ENCODE measurements at regions not wholly inside any gene's neighbourhood (a gene's known extent, or its start where the extent isn't known, plus 50 kb on each side); places are given as distances from the start of the nearest gene placed in this dataset.

DNA sequence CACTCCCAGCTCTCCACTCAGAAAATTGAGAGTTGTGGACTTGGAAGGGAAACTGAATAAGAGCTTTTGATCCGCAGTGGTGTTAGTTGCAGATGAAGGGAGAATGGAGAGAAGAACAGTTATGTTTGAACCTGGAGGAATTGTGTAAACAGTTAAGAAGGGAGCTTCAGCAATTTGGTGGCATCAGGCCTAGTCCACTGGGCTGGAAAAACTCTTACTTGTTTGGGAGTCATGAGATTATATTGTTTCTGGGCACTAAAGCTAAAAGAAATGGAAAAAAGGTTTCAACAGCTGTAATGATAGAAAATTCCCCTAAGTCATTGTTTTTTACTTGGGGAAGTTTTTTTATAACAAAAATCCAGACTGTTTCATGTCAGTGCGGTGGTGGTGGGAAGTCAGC, 256.1 kb upstream of the C1orf87 start:
- Histone ChIP-seq H3K4me3 (no peak overlapping the region), H3K27ac (no peak overlapping the region), H3K4me1 (ENCODE audit: low read depth) (no peaks in the 10 kb centered on the region), H3K9me3 (ENCODE audit: low read depth) (no peaks in the 10 kb centered on the region), H3K27me3 (no peaks in the 10 kb centered on the region), H3K36me3 (no peaks in the 10 kb centered on the region)
- TF ChIP-seq, protein P1, sequence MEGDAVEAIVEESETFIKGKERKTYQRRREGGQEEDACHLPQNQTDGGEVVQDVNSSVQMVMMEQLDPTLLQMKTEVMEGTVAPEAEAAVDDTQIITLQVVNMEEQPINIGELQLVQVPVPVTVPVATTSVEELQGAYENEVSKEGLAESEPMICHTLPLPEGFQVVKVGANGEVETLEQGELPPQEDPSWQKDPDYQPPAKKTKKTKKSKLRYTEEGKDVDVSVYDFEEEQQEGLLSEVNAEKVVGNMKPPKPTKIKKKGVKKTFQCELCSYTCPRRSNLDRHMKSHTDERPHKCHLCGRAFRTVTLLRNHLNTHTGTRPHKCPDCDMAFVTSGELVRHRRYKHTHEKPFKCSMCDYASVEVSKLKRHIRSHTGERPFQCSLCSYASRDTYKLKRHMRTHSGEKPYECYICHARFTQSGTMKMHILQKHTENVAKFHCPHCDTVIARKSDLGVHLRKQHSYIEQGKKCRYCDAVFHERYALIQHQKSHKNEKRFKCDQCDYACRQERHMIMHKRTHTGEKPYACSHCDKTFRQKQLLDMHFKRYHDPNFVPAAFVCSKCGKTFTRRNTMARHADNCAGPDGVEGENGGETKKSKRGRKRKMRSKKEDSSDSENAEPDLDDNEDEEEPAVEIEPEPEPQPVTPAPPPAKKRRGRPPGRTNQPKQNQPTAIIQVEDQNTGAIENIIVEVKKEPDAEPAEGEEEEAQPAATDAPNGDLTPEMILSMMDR (IDR thresholded peaks at IDR 0.05; ENCODE audit: low read depth, low read length): no peak
- DNase-seq (ENCODE audit: low read depth in 1 of 2, low spot score in 1 of 2): no peak

DNA sequence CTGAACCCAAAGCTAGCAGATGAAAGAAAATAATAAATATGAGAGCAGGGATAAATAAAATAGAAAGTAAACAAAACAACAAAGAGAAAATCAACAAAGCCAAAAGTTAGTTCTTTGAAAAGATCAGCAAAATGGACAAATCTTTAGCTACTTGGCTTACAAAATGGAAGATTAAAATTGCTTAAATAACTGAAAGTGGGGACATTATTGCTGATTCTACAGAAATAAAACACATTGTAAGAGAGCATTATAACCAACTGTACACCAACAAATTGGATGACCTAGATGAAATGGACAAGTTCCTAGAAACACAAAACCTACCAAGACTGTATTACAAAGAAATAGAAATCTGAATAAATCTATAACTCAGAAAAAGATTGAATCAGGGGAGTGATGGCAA, 238.3 kb upstream of the C1orf87 start:
- Histone ChIP-seq H3K9me3 (ENCODE audit: low read depth) (no peaks in the 10 kb centered on the region), H3K4me1 (ENCODE audit: low read depth) (no peaks in the 10 kb centered on the region), H3K36me3 (no peaks in the 10 kb centered on the region), H3K27ac (no peak overlapping the region), H3K4me3 (no peak overlapping the region), H3K27me3 (no peaks in the 10 kb centered on the region)
- no peak for DNase-seq (ENCODE audit: low read depth in 1 of 2, low spot score in 1 of 2)
- TF ChIP-seq, protein P1 (IDR thresholded peaks at IDR 0.05; ENCODE audit: low read depth, low read length): no peak

DNA sequence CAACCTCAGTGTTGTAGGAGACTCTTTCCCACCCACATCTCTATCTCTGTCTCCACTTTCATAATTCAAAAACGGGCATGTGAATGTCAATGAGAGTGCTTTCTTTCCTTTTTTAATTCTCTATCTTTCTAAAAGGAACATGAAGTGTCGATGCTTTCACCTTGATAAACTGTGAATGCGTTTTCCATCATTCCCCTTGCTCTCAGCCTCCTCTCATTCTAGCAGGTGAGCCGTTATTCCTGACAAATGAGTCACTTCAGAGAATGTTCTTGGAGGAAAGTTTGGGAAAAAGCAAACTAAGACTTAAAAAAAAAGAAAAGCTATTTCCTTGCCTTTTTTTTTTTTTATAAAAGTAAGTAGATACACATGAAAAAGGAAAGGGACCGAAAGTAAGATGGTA, 226.0 kb upstream of the C1orf87 start:
- no peaks in the 10 kb centered on the region for H3K9me3 ChIP-seq (ENCODE audit: low read depth)
- no peak overlapping the region for H3K27ac ChIP-seq
- no peak overlapping the region for H3K4me3 ChIP-seq
- no peaks in the 10 kb centered on the region for H3K36me3 ChIP-seq
- H3K27me3 ChIP-seq: no peaks in the 10 kb centered on the region
- TF ChIP-seq, protein P1 (IDR thresholded peaks at IDR 0.05; ENCODE audit: low read depth, low read length): no peak
- DNase-seq (ENCODE audit: low read depth in 1 of 2, low spot score in 1 of 2): no peak
- H3K4me1 ChIP-seq (ENCODE audit: low read depth): no peaks in the 10 kb centered on the region

DNA sequence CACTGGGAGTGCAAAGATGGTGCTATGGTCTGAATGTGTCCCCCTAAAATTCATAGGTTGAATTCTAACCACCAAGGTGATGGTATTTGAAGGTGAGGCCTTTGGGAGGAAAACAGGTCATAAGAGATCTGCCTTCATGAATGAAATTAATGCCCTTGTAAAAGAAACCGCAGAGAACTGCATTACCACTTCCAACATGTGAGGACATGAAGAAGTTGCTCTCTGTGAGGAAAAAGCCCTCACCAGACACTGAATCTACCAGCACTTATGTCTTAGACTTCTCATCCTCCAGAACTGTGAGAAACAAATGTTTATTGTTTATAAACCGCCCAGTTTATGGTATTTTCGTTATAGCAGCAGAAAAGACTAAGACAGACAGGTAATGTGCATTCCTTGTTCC, 224.7 kb upstream of the C1orf87 start:
- Histone ChIP-seq H3K4me1 (ENCODE audit: low read depth) (no peaks in the 10 kb centered on the region), H3K27ac (no peak overlapping the region), H3K27me3 (no peaks in the 10 kb centered on the region), H3K36me3 (no peaks in the 10 kb centered on the region), H3K4me3 (no peak overlapping the region), H3K9me3 (ENCODE audit: low read depth) (no peaks in the 10 kb centered on the region)
- no peak for DNase-seq (ENCODE audit: low read depth in 1 of 2, low spot score in 1 of 2)
- TF ChIP-seq, protein P1 (IDR thresholded peaks at IDR 0.05; ENCODE audit: low read depth, low read length): no peak

DNA sequence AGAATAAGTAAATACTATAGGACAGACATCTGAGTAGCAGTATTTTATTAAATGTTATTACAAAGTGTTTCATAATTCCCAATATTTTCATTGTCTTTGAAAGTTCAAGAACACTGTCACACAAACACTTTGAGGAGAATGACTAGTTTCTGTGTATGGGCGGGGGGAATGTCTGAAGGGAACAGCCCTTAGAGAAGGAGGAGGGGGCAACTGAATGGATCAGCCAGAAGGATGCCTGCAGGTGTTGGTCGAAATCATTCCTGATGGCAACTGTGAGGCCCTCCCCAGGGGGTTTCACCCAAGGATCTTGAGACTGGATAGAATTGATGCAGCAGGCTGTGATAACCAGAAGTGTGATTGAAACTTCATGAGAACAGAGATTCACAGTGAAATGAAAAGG, 223.2 kb upstream of the C1orf87 start:
- TF ChIP-seq, protein P1 (IDR thresholded peaks at IDR 0.05; ENCODE audit: low read depth, low read length): no peak
- Histone ChIP-seq H3K4me3 (no peak overlapping the region), H3K27ac (no peak overlapping the region), H3K9me3 (ENCODE audit: low read depth) (no peaks in the 10 kb centered on the region), H3K36me3 (no peaks in the 10 kb centered on the region), H3K4me1 (ENCODE audit: low read depth) (no peaks in the 10 kb centered on the region), H3K27me3 (no peaks in the 10 kb centered on the region)
- DNase-seq (ENCODE audit: low read depth in 1 of 2, low spot score in 1 of 2): no peak

DNA sequence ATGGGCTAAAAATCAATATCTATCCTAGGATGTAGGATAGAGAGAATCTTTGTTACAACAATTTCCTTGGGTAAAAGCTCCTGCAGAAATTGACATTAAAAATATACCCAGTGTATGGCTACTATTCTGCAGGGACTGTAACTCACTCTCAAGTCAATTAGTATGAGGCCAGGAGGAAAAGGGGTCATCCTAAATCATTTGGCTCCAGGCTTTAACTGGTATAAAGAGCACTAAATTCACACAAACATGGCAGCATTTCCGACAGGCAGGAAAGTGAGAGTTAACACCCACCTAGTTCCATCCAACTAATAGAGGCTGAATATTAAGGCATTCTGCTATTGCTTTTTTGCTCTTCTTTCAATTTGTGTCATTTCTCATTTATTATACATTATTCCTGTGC, 218.6 kb upstream of the C1orf87 start:
- Histone ChIP-seq H3K27me3 (no peaks in the 10 kb centered on the region), H3K4me3 (no peak overlapping the region), H3K27ac (no peak overlapping the region), H3K36me3 (no peaks in the 10 kb centered on the region), H3K9me3 (ENCODE audit: low read depth) (no peaks in the 10 kb centered on the region), H3K4me1 (ENCODE audit: low read depth) (no peaks in the 10 kb centered on the region)
- TF ChIP-seq, protein P1 (IDR thresholded peaks at IDR 0.05; ENCODE audit: low read depth, low read length): no peak
- DNase-seq (ENCODE audit: low read depth in 1 of 2, low spot score in 1 of 2): no peak
